ENCODE measurements at regions not wholly inside any gene's neighbourhood (a gene's known extent, or its start where the extent isn't known, plus 50 kb on each side); places are given as distances from the start of the nearest gene placed in this dataset.

GRCh38 chr2:239661334-239662312, 260.8 kb upstream of the HDAC4 start:
- no peak for DNase-seq
- Mint-ChIP-seq H3K4me3 (ENCODE audit: unreplicated experiment) (no peak overlapping the region), H3K4me1 (ENCODE audit: low read depth, unreplicated experiment) (no peaks in the 10 kb centered on the region), H3K9me3 (ENCODE audit: unreplicated experiment) (peaks cover 5% of the 10 kb centered on the region), H3K27me3 (ENCODE audit: unreplicated experiment) (peaks cover 4% of the 10 kb centered on the region), H3K27ac (ENCODE audit: unreplicated experiment) (no peak overlapping the region), H3K36me3 (ENCODE audit: unreplicated experiment) (peaks cover 5% of the 10 kb centered on the region)
- TF ChIP-seq, protein P1, sequence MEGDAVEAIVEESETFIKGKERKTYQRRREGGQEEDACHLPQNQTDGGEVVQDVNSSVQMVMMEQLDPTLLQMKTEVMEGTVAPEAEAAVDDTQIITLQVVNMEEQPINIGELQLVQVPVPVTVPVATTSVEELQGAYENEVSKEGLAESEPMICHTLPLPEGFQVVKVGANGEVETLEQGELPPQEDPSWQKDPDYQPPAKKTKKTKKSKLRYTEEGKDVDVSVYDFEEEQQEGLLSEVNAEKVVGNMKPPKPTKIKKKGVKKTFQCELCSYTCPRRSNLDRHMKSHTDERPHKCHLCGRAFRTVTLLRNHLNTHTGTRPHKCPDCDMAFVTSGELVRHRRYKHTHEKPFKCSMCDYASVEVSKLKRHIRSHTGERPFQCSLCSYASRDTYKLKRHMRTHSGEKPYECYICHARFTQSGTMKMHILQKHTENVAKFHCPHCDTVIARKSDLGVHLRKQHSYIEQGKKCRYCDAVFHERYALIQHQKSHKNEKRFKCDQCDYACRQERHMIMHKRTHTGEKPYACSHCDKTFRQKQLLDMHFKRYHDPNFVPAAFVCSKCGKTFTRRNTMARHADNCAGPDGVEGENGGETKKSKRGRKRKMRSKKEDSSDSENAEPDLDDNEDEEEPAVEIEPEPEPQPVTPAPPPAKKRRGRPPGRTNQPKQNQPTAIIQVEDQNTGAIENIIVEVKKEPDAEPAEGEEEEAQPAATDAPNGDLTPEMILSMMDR (IDR thresholded peaks at IDR 0.05; ENCODE audit: partially characterized antibody, unreplicated experiment), result no peak

- TF ChIP-seq, protein P1 (IDR thresholded peaks at IDR 0.05; ENCODE audit: partially characterized antibody, unreplicated experiment), result no peak
- Mint-ChIP-seq H3K4me3 (ENCODE audit: unreplicated experiment) (no peak overlapping the region), H3K4me1 (ENCODE audit: low read depth, unreplicated experiment) (no peaks in the 10 kb centered on the region), H3K27ac (ENCODE audit: unreplicated experiment) (no peak overlapping the region), H3K27me3 (ENCODE audit: unreplicated experiment) (peaks cover 3% of the 10 kb centered on the region), H3K9me3 (ENCODE audit: unreplicated experiment) (peaks cover 8% of the 10 kb centered on the region), H3K36me3 (ENCODE audit: unreplicated experiment) (peaks cover 5% of the 10 kb centered on the region)
- no peak for DNase-seq
These were observed 259.8 kb upstream of the HDAC4 start for GRCh38 chr2:239660390-239661230.

DNA sequence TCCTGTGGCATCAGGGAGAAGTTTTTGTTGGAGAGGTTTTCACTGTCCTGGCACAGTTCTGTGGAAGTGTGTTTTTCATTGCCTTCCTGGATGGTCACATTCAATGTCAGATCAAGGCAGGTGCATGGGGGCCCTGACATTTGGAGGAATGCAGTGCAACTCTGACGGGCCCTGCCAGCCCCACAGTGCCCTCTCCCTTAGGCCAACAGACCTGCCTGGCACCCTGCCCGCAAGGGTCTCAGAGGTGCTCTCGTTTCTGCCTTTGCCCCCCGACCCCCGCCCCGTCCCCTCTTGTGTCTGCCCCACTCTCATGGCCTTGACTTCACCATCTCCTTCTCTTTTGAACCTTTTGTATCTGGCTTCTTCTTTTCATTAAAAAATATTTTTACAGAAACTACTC, 257.2 kb upstream of the HDAC4 start:
- H3K27ac Mint-ChIP-seq (ENCODE audit: unreplicated experiment), result no peak overlapping the region
- TF ChIP-seq, protein P1 (IDR thresholded peaks at IDR 0.05; ENCODE audit: partially characterized antibody, unreplicated experiment), result no peak

GRCh38 chr2:239657236-239657635, 256.4 kb upstream of the HDAC4 start:
- no peak overlapping the region for H3K27ac Mint-ChIP-seq (ENCODE audit: unreplicated experiment)
- H3K27me3 Mint-ChIP-seq (ENCODE audit: unreplicated experiment), result peaks cover 1% of the 10 kb centered on the region
- H3K9me3 Mint-ChIP-seq (ENCODE audit: unreplicated experiment), result peaks cover 6% of the 10 kb centered on the region
- DNase-seq, result no peak
- no peaks in the 10 kb centered on the region for H3K4me1 Mint-ChIP-seq (ENCODE audit: low read depth, unreplicated experiment)
- no peaks in the 10 kb centered on the region for H3K36me3 Mint-ChIP-seq (ENCODE audit: unreplicated experiment)
- H3K4me3 Mint-ChIP-seq (ENCODE audit: unreplicated experiment), result no peak overlapping the region
- TF ChIP-seq, protein P1 (IDR thresholded peaks at IDR 0.05; ENCODE audit: partially characterized antibody, unreplicated experiment), result no peak

More for the DNA sequence above, 257.2 kb upstream of the HDAC4 start:
- H3K36me3 Mint-ChIP-seq (ENCODE audit: unreplicated experiment), result no peaks in the 10 kb centered on the region
- DNase-seq, result no peak
- H3K27me3 Mint-ChIP-seq (ENCODE audit: unreplicated experiment), result peaks cover 3% of the 10 kb centered on the region
- H3K4me3 Mint-ChIP-seq (ENCODE audit: unreplicated experiment), result no peak overlapping the region
- H3K9me3 Mint-ChIP-seq (ENCODE audit: unreplicated experiment), result peaks cover 6% of the 10 kb centered on the region
- H3K4me1 Mint-ChIP-seq (ENCODE audit: low read depth, unreplicated experiment), result no peaks in the 10 kb centered on the region
